ENCODE measurements at regions not wholly inside any gene's neighbourhood (a gene's known extent, or its start where the extent isn't known, plus 50 kb on each side); places are given as distances from the start of the nearest gene placed in this dataset.

DNA sequence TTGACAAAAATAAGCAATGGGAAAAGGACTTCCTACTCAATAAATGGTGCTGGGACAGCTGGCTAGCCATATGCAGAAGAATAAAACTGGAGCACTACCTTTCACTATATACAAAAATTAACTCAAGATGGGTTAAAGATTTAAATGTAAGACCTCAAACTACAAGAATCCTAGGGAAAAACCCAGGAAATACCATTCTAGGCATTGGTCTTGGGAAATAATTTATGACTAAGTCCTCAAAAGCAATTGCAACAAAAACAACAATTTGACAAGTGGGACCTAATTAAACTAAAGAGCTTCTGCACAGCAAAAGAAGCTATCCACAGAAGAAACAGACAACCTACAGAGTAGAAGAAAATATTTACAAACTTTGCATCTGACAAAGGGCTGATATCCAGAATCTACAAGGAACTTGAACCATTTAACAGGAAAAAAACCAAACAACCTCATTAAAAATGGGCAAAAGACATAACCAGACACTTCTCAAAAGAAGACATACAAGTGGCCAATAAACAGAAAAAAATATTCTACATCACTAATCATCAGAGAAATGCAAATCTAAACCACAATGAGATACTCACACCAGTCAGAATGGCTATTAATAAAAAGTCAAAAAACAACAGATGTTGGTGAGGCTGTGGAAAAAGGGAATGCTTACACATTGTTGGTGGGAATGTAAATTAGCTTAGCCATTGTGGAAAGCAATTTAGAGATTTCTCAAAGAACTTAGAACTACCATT lies 75.2 kb upstream of the CPEB4 start (continued):
- TF ChIP-seq, protein P1, sequence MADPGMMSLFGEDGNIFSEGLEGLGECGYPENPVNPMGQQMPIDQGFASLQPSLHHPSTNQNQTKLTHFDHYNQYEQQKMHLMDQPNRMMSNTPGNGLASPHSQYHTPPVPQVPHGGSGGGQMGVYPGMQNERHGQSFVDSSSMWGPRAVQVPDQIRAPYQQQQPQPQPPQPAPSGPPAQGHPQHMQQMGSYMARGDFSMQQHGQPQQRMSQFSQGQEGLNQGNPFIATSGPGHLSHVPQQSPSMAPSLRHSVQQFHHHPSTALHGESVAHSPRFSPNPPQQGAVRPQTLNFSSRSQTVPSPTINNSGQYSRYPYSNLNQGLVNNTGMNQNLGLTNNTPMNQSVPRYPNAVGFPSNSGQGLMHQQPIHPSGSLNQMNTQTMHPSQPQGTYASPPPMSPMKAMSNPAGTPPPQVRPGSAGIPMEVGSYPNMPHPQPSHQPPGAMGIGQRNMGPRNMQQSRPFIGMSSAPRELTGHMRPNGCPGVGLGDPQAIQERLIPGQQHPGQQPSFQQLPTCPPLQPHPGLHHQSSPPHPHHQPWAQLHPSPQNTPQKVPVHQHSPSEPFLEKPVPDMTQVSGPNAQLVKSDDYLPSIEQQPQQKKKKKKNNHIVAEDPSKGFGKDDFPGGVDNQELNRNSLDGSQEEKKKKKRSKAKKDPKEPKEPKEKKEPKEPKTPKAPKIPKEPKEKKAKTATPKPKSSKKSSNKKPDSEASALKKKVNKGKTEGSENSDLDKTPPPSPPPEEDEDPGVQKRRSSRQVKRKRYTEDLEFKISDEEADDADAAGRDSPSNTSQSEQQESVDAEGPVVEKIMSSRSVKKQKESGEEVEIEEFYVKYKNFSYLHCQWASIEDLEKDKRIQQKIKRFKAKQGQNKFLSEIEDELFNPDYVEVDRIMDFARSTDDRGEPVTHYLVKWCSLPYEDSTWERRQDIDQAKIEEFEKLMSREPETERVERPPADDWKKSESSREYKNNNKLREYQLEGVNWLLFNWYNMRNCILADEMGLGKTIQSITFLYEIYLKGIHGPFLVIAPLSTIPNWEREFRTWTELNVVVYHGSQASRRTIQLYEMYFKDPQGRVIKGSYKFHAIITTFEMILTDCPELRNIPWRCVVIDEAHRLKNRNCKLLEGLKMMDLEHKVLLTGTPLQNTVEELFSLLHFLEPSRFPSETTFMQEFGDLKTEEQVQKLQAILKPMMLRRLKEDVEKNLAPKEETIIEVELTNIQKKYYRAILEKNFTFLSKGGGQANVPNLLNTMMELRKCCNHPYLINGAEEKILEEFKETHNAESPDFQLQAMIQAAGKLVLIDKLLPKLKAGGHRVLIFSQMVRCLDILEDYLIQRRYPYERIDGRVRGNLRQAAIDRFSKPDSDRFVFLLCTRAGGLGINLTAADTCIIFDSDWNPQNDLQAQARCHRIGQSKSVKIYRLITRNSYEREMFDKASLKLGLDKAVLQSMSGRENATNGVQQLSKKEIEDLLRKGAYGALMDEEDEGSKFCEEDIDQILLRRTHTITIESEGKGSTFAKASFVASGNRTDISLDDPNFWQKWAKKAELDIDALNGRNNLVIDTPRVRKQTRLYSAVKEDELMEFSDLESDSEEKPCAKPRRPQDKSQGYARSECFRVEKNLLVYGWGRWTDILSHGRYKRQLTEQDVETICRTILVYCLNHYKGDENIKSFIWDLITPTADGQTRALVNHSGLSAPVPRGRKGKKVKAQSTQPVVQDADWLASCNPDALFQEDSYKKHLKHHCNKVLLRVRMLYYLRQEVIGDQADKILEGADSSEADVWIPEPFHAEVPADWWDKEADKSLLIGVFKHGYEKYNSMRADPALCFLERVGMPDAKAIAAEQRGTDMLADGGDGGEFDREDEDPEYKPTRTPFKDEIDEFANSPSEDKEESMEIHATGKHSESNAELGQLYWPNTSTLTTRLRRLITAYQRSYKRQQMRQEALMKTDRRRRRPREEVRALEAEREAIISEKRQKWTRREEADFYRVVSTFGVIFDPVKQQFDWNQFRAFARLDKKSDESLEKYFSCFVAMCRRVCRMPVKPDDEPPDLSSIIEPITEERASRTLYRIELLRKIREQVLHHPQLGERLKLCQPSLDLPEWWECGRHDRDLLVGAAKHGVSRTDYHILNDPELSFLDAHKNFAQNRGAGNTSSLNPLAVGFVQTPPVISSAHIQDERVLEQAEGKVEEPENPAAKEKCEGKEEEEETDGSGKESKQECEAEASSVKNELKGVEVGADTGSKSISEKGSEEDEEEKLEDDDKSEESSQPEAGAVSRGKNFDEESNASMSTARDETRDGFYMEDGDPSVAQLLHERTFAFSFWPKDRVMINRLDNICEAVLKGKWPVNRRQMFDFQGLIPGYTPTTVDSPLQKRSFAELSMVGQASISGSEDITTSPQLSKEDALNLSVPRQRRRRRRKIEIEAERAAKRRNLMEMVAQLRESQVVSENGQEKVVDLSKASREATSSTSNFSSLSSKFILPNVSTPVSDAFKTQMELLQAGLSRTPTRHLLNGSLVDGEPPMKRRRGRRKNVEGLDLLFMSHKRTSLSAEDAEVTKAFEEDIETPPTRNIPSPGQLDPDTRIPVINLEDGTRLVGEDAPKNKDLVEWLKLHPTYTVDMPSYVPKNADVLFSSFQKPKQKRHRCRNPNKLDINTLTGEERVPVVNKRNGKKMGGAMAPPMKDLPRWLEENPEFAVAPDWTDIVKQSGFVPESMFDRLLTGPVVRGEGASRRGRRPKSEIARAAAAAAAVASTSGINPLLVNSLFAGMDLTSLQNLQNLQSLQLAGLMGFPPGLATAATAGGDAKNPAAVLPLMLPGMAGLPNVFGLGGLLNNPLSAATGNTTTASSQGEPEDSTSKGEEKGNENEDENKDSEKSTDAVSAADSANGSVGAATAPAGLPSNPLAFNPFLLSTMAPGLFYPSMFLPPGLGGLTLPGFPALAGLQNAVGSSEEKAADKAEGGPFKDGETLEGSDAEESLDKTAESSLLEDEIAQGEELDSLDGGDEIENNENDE (IDR thresholded peaks at IDR 0.05; ENCODE audit: insufficient replicate concordance, low read length): no peak
- TF ChIP-seq, protein P2, sequence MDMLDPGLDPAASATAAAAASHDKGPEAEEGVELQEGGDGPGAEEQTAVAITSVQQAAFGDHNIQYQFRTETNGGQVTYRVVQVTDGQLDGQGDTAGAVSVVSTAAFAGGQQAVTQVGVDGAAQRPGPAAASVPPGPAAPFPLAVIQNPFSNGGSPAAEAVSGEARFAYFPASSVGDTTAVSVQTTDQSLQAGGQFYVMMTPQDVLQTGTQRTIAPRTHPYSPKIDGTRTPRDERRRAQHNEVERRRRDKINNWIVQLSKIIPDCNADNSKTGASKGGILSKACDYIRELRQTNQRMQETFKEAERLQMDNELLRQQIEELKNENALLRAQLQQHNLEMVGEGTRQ (IDR thresholded peaks at IDR 0.05; ENCODE audit: low read length): no peak
- TF ChIP-seq, protein P3, sequence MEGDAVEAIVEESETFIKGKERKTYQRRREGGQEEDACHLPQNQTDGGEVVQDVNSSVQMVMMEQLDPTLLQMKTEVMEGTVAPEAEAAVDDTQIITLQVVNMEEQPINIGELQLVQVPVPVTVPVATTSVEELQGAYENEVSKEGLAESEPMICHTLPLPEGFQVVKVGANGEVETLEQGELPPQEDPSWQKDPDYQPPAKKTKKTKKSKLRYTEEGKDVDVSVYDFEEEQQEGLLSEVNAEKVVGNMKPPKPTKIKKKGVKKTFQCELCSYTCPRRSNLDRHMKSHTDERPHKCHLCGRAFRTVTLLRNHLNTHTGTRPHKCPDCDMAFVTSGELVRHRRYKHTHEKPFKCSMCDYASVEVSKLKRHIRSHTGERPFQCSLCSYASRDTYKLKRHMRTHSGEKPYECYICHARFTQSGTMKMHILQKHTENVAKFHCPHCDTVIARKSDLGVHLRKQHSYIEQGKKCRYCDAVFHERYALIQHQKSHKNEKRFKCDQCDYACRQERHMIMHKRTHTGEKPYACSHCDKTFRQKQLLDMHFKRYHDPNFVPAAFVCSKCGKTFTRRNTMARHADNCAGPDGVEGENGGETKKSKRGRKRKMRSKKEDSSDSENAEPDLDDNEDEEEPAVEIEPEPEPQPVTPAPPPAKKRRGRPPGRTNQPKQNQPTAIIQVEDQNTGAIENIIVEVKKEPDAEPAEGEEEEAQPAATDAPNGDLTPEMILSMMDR (IDR thresholded peaks at IDR 0.05; ENCODE audit: control extremely low read depth in 1 of 3, insufficient read depth in 1 of 3, low read depth in 1 of 3, low read length in 3 of 3): no peak
- TF ChIP-seq NANOG (IDR thresholded peaks at IDR 0.05; ENCODE audit: insufficient read depth, low read depth, low read length, poor library complexity, severe bottlenecking): no peak
- TF ChIP-seq RFX5 (IDR thresholded peaks at IDR 0.05; ENCODE audit: borderline replicate concordance, low read depth, low read length): no peak
- TF ChIP-seq EP300 (IDR thresholded peaks at IDR 0.05; ENCODE audit: borderline replicate concordance in 1 of 2, low read depth in 2 of 2, low read length in 2 of 2): no peak
